ENCODE measurements at regions not wholly inside any gene's neighbourhood (a gene's known extent, or its start where the extent isn't known, plus 50 kb on each side); places are given as distances from the start of the nearest gene placed in this dataset.
"Not testable (repeated sequence)": the region's sequence is repeated elsewhere in the genome, so short reads cannot be mapped to it uniquely, and the experiment has no call there.

DNA sequence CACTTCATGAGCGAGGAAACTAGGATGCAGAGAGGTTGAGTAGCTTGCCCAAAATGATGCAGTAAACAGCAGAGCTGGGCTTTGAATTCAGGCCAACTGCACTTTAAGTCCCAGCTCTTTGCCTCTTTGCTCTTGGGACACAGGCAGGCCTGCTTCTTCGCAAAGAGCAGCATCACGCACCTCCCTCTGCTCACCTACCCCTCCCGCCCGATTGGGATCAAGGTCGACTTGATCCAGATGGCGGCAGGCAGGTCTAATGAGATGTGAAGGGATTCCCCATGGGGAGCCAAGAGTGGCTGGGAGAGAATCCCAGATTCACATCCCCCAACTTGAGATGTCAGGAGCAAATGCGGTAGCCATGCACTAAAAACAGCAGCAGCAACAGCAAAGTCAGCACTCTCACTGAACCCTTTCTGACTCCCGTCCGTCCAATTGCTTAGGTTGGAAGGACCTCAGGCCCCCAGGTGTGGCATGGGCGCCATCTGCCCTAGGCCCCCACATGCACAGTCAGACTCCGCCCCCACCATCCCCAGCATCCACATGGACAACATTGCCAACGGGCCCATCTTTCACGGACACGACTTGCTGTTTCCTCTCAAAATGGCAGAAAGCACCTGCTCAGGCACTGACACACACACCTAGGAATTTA is 84.3 kb upstream of the MAP4K4 start:
- DNase-seq, result no peak
- intact Hi-C loops (cut with DNase I), result loop anchor here (10.0 kb wide), 1 partner anchor 82 kb away; the partner anchor contains the start of gene MAP4K4

DNA sequence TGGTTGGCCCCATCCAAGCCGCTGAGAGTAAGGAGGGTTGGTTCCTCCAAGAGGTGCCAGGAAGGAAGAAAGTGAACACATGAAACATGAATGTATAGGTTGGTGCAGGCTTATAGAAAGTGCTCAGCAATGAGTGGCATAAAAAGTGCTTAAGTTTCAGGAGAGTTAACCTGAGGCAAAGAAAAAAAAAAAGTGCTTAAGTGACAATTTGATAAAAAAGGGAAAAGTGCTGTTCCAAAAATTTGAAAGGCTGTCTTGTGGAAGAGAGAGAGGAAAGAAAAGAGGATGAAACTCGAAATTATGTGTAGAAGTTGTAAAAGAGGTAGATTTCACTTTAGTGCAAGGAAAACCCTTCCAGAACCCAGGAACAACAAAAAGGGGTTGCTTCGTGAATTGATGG is 85.5 kb upstream of the MAP4K4 start:
- intact Hi-C loops (cut with DNase I), result loop anchor here (10.0 kb wide), 1 partner anchor 83 kb away; the partner anchor contains the start of gene MAP4K4

DNA sequence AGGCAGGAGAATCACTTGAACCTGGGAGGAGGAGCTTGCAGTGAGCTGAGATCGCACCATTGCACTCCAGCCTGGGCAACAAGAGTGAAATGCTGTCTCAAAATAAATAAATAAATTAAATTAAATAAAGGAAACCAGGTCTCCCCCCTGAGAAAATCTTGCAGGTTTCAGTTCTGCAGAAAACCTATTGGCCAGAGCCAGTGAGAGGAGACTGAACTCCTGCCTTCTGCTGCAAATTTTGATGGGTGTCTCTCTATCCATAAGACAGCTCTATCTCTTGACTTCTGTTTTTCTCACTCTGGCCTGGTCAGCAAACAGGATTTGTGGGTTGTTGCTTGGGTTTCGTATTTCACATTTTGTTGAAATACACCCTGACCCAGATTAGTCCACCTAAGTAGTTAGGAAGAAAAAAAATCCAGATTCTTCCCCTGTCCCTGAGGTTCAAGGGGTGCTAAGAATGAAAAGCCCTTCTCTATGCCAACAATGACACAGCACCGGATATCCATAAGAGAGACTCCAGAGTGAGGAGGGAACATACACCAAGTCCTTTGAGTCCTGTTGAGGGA is 86.7 kb upstream of the MAP4K4 start:
- intact Hi-C loops (cut with DNase I), result loop anchor here (10.0 kb wide), 1 partner anchor 84 kb away; the partner anchor contains the start of gene MAP4K4
- no peak for DNase-seq

More for the DNA sequence above, 85.5 kb upstream of the MAP4K4 start:
- DNase-seq, result no peak

DNA sequence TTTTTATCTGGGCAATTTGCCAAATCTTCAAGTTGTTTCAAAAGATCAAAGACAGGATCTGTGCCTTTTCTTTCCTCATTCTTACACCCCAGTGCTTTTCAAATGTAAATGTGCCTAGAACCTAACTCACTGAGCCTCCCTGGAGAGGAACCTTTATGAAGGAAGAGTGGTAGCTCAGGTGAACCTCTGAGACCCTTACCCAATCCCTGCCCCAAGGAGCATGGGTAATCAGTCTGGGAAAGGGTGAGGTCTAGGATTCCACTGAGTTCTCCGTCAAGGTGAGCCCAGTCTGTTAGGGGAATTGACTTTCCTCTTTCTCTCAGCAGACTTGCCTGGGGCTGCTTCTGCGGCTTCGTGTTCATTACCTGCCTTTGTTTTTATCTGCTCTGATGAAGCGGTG is 88.1 kb upstream of the MAP4K4 start:
- intact Hi-C loops (cut with DNase I), result loop anchor here (10.0 kb wide), 1 partner anchor 65 kb away; no protein-coding TSS in a partner anchor
- no peak for DNase-seq

DNA sequence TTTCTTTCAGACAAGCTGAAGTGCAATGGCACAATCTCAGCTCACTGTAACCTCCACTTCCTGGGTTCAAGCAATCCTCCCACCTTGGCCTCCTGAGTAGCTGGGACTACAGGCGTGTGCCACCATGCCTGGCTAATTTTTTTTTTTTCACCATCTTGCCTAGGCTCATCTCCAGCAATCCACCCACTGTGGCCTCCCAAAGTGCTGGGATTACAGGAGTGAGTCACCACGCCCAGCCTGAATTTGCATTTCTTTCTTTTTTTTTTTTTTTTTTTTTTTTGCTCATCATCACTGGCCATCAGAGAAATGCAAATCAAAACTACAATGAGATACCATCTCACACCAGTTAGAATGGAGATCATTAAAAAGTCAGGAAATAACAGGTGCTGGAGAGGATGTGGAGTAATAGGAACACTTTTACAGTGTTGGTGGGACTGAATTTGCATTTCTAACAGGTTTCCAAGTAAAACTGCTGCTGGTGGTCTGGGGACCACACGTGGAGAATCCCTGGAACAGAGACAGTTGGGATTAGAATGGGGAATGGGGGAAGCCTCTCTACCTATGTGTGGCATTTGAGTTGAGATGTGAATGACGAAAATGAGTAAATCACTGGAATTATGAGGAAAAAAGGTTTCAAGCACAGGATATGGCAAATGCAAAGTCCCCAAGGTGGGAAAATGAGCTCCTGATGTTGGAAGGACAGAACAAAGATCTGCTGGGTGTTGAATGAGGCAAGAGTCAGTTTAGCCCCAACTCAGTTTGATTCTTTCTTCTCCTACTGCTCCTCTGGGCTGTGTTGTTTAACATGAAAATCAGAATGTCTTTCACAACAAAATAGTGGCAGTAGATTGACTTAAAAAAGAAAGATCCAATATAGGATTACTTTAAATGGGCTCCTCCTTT is 88.8 kb upstream of the MAP4K4 start:
- DNase-seq, result no peak
- intact Hi-C loops (cut with DNase I), result loop anchor here (10.0 kb wide), 1 partner anchor 64 kb away; no protein-coding TSS in a partner anchor

DNA sequence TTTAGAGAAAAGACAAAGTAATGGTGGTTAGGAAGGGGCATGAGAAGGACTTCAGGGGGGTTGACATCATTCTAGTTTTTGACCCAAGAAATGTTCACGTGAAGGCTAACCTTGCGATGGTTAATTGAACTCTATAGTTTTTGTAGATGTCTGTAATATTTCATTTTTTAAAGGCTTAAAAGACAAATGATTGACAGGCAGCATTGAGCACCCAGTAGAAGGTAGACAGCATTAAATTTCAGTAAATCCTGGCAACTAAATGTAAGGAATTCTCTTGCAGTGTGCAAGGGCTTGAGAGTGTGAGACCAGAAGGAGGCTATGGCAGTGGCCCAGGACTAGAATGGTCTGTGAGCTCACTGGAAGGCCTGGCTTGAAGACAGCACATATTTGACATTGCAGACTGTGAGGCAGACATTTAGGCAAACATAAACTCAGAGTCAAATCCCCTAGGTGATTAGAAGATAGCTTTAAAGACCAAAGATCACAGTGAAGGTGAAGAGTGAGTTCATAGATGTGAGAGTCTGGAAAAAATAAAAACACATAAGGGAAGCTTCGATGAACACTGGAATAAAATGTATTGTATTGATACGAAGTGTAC is 100.1 kb upstream of the MAP4K4 start:
- no peak for DNase-seq
- intact Hi-C loops (cut with DNase I), result no loop called here

DNA sequence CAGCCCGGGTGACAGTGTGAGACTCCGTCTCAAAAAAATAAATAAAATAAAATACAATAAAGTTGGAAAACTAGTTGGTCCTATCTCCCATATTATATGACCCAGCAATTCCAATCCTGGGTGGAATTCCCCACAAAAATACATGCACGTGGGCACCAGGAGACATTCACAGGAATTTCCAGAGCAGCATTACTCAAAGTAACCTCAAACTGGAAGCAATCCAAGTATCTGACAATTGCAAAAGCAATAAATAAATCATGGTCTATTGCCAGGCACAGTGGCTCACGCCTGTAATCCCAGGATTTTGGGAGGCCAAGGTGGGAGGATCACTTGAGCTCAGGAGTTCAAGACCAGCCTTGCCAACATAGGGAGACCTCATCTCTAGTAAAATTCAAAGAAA is 101.2 kb upstream of the MAP4K4 start:
- no peak for DNase-seq
- intact Hi-C loops (cut with DNase I), result no loop called here

DNA sequence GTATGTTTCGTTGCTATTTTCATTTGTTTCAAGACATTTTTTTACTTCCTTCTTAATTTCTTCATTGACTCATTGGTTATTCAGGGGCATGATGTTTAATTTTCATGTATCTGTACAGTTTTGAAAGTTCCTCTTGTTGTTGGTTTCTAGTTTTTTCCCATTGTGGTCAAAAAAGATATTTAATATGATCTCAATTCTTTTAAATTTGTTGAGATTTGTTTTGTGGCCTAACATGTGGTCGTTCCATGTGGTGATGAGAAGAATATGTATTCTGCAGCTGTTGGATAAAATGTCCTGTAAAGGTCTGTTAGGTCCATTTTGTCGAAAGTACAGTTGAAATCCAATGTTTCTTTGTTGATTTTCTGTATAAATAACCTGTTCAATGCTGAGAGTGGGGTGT is 110.3 kb upstream of the MAP4K4 start:
- DNase-seq, result no peak
- intact Hi-C loops (cut with DNase I), result no loop called here

DNA sequence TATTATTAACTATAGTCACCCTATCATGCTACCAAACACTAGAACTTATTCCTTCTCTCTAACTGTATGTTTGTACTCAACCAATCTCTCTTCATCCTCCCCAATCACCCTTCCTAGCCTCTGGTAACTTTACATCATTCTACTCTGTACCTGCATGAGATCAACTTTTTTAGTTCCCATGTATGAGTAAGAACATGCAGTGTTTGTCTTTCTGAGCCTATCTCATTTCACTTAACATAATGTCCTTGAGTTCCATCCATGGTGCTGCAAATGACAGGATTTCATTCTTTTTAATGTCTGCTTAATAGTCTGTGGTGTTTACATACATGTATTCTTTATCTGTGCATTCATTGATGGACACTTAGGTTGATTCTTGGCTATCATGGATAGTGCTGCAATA is 108.9 kb upstream of the RFX8 start:
- intact Hi-C loops (cut with DNase I), result no loop called here
- DNase-seq, result no peak

DNA sequence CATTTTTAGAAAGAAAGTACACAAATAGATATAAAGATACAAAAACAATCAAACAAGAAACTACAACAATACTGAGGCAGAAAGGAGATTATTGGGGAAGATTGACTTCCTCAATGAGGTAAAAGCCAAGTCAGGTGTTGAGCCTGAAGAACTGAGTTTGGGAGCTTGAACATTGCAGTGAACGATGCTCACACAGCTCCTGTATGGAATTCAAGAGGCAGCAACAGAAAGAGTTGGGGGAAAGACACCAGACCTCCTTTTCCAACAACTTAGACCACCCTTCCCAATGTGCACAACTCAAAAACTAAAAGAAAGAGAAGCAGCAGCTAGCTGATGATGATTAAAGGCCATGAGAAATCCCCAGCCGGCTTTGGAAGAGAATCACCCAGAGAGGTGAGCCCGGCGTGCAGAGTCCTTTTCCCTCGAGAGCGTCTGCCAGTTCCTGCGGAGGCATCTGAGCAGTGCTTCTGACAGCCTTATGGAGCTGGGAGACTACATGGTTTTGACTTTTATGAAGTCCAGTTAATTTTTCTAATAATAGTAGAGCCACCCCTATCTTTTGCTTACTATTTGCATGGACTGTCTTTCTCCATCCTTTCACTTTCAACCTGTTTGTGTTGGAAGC is 106.9 kb upstream of the RFX8 start:
- intact Hi-C loops (cut with DNase I), result no loop called here
- no peak for DNase-seq

DNA sequence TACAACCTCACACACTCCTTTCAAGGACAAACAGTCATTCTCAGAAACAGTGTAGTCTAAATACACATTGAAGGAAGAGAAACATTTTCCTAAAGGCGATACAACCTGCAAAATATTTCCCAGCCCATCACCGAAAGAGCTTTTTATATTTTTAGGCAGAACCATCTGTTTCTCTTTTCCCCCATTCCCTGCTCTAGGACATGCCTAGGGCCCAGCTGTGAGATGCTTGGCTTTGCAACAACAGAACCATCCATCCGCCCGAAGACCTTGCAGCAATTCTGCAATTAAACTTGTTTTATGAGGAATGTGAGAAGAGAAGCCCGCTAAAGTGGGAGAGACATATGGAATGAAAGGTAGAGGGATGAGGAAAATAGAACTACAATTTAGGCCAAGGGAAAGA is 105.6 kb upstream of the RFX8 start:
- intact Hi-C loops (cut with DNase I), result no loop called here
- peak in 6 of 10 donors; percentile 15 to 82 (median 30) for DNase-seq

DNA sequence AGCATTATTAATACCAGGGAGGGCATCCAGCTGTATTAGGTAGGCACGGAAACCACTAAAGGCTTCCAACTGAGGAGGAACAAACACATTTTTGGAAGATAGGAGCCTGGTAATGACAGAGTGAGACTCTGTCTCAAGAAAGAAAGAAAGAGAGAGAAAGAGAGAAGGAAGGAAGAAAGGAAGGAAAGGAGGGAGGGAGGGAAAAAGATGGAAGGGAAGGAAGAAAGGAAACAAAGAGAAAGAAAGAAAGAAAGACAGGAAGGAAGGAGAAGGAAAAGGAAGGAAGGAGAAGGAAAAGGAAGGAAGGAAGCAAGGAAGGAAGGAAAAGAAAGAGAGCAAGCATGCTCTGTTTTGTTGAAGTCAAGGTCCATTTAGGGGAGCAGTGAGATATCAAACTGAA is 103.8 kb upstream of the RFX8 start:
- no peak for DNase-seq
- intact Hi-C loops (cut with DNase I), result no loop called here

DNA sequence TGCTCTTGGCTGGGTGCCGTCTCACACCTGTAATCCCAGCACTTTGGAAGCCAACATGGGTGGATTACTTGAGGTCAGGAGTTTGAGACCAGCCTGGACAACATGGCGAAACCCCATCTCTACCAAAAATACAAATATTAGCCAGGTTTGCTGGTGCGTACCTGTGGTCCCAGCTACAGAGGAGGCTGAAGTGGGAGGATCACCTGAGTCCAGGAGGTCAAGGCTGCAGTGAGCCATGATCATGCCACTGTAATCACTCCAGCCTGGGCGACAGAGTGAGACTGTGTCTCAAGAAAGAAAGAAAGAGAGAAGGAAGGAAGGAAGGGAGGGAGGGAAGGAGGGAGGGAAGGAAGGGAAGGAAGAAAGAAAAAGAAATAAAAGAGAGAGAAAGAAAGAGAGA is 103.2 kb upstream of the RFX8 start:
- DNase-seq; intact Hi-C loops (cut with DNase I): not testable (repeated sequence)

DNA sequence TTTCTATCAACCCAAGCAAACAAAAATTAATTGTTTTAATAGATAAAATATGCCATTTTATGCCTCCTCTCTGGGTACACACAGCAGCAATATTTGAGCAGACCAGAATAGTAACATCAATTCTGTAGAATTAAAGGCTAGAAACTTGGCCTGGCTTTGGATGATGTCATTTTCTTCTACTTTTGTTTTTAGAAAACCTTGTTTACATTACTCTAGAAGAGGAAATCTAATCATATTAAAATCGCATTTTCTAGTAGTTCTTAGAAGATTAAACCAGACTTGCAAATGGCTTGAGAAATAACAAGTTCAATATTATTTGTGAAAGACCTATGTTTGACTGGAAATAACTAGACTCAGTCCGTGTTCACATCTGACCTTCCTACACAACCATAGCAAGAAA is 102.3 kb upstream of the RFX8 start:
- no peak for DNase-seq
- intact Hi-C loops (cut with DNase I), result no loop called here

DNA sequence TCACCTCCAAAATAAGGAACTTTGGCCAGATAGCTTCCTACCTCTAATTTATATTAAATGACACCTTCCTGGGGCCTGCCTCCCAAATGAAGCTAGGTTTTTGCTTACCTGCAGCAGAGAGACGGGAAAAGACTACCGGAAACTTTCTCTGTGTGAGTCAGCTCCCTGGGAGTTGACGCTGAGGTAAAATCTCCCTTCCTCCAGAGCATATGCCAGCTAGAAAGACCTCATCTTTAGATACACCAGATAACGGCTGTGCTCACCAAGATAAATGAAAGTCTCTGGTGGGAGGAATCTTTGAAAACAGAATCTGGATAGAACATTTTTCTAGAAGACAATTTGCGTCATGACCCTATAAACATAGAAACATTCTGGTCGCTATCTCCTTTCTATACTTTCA is 99.7 kb upstream of the RFX8 start:
- no peak for DNase-seq
- intact Hi-C loops (cut with DNase I), result no loop called here

DNA sequence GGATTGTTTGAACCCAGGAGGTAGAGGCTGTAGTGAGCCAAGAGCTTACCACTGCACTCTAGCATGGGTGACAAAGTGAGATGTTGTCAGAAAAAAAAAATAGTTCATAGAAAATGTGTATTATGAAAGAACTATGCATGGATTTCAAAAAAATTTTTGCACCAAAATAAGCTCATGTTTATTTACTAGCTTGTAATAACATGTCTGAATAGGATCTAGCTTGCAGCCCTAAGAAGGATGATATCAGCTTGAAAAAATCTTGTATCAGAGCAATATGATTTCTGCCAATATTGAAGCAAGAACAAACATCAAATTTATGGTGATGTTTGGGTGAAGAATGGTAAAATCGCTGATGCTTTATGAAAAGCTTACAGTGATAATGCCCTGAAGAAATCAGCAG is 97.0 kb upstream of the RFX8 start:
- intact Hi-C loops (cut with DNase I), result no loop called here
- DNase-seq, result no peak

DNA sequence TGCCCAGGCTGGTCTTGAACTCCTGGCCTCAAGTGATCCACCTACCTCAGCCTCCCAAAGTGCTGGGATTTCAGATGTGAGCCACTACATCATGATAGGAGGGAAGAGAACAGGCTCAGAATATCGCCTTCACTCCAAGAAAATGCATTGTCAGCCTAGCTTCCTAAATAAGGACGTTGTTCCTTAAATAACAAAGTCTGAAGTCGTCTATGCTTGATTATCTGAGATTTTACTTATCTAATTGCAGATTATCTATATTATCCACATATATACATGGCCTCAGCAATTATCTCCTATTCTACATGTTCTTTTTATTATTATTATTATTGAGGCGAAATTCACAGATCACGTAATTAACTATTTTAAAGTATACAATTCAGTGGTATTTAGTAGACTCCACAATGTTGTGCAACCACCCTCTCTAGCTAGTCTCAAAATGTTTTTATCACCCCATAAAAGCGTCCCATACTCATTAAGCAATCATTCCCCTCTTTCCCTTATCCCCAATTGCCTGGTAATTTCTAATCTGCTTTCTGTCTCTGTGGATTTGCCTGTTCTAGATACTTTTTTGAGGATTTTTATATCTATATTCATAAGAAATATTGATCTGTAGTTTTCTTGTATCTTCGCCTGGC is 95.1 kb upstream of the RFX8 start:
- intact Hi-C loops (cut with DNase I), result no loop called here
- DNase-seq, result no peak

DNA sequence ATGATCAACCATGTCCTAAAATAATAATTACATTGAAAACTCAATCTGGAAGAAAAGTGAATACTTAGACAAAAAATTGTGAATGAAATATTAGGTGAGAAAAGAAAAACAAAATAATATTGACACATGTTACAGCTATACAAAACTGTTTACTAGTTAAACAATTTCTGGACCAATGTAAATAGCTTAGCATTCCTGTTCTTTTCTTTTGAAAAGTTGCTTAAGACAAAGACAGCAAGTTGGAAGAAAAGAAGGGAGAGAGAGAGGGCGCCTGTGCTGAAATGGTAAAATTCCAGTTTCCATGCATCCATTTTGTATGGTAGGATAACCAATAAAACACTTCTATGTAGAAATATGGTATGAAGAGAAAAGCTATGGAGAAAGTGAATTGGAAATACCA is 94.1 kb upstream of the RFX8 start:
- intact Hi-C loops (cut with DNase I), result no loop called here

DNA sequence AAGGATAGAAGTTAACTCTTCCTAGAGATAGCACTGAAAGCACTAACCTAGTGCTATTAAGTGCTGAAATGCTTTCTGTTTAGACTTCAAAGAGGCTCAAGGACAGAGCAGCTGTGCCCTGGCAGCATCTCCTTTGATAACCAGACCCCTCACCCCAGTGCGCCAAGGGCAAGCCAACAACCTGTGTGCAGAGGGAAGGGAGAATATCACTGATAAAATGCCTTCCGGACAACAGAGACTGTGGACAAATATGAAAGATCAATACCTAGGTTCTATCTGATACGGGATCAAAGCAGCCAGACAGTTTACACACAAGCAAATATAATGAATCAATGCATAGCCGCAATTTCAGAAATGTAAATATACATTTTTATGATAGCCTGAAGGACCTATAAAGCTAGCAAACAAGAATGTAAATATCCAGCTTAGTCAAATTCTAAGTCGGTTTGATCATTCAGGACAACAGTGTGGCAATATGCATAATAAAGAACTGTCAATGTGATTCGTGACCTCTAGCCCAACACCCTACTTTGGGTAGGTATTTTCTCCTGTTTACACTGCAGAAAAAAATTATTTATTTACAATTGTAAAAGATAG is 91.8 kb upstream of the RFX8 start:
- intact Hi-C loops (cut with DNase I), result no loop called here
- no peak for DNase-seq

More for the DNA sequence above, 94.1 kb upstream of the RFX8 start:
- no peak for DNase-seq

DNA sequence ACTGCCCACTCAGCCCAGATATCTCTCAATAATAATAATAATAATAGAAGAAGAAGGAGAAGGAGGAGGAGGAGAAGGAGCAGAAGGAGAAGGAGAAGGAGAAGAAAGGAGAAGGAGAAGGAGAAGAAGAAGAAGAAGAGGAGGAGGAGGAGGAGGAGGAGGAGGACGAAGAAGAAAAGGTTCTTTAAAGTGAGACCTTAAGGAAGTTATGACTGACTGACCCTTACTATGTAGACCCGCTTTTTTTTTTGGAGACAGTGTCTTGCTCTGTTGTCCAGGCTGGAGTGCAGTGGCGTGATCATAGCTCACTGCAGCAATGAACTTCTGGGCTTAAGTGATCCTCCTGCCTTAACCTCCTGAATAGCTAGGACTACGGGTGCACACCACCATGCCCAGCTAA is 88.9 kb upstream of the RFX8 start:
- intact Hi-C loops (cut with DNase I), result no loop called here
- no peak for DNase-seq

Measured in posterior cingulate gyrus (tissue), 11 donors.